BJ (cell line): ENCODE measurements at regions not wholly inside any gene's neighbourhood (a gene's known extent, or its start where the extent isn't known, plus 50 kb on each side); places are given as distances from the start of the nearest gene placed in this dataset.
A peak's percentile ranks its signal among the peaks of the same experiment; 100 is the strongest.

Experiments
- CTCF ChIA-PET: fragments of 350-600 bp; formaldehyde crosslinking; extraction: SDS; loops from one replicate; lab custom pipeline; 2021; ENCODE audit warnings: antibody characterized with exemption, inconsistent platforms; lab: Yijun Ruan, JAX
- POLR2A ChIA-PET: fragments of 300-600 bp; sonication (Branson Sonifier 250); formaldehyde crosslinking; extraction: SDS; loops from one replicate; lab custom pipeline; 2021; ENCODE audit warnings: antibody characterized with exemption; lab: Charles Lee
- DNase-seq: peaks from one replicate; pipeline ENCODE4 v3.0.0-alpha.2; 2011; ENCODE audit warnings: low read depth
- H3K27me3 ChIP-seq: 2 replicates; pipeline ENCODE4 v1.6.0; 2011; ENCODE audit warnings: low read length; ENCODE audit not compliant: control insufficient read depth, insufficient read depth
- H3K36me3 ChIP-seq: 2 replicates; pipeline ENCODE4 v1.5.1; 2011; ENCODE audit warnings: low read length; ENCODE audit not compliant: control insufficient read depth, insufficient read depth
- H3K4me3 ChIP-seq: 2 replicates; pipeline ENCODE4 v1.5.1; 2011; ENCODE audit warnings: low read depth, mild to moderate bottlenecking, control low read depth, low read length
- TF ChIP-seq, protein P1 (sequence below): IDR thresholded peaks from 2 replicates; pipeline ENCODE4 v1.5.1; 2011; ENCODE audit warnings: low read depth, mild to moderate bottlenecking, control low read depth, inconsistent platforms, low read length, moderate library complexity; ENCODE audit not compliant: insufficient read depth

DNA sequence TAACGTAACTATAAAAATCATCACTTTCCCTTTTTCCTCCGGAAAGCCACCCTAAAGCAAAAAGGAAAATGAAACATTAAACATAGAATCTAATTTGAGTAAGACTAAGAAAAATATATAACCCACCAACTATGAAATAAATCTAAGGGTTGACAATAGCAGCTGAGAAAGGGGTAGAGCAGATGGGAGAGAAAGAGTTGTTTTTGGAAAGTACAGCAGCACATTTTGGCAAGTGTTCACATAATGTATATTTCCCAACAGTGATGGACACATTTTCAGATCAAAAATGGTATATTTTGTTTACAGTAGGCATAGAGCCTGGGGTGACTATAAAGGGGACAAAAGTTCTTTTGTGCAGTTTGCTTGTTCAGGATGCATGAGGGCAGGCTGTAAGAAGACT lies 1287.4 kb upstream of the B3GALT2 start:
- ChIA-PET POLR2A (no interaction called here), CTCF (no interaction called here)
- TF ChIP-seq, protein P1, sequence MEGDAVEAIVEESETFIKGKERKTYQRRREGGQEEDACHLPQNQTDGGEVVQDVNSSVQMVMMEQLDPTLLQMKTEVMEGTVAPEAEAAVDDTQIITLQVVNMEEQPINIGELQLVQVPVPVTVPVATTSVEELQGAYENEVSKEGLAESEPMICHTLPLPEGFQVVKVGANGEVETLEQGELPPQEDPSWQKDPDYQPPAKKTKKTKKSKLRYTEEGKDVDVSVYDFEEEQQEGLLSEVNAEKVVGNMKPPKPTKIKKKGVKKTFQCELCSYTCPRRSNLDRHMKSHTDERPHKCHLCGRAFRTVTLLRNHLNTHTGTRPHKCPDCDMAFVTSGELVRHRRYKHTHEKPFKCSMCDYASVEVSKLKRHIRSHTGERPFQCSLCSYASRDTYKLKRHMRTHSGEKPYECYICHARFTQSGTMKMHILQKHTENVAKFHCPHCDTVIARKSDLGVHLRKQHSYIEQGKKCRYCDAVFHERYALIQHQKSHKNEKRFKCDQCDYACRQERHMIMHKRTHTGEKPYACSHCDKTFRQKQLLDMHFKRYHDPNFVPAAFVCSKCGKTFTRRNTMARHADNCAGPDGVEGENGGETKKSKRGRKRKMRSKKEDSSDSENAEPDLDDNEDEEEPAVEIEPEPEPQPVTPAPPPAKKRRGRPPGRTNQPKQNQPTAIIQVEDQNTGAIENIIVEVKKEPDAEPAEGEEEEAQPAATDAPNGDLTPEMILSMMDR, result no peak
- no peaks in the 10 kb centered on the region for H3K36me3 ChIP-seq
- H3K27me3 ChIP-seq, result no peaks in the 10 kb centered on the region
- no peak overlapping the region for H3K4me3 ChIP-seq
- DNase-seq, result no peak

DNA sequence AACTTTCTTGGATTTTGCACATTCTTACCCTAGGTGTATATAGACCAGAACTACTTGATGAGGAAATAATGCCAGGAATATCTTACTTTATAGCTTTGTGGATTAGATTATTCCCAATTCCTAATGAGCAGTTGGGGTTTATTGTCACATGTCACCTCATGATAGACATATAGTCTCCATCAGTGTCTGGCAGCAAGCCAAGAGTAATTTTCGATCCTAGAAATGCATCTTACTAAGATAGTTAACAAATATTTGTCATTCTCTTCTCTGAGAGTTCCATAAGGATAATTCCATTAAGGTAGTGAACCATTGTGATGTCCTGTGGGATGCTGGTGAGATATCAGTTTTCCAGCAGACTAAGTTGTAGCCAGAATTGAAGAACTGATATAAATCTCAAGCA lies 1282.9 kb upstream of the B3GALT2 start:
- no peak overlapping the region for H3K4me3 ChIP-seq
- no peaks in the 10 kb centered on the region for H3K27me3 ChIP-seq
- ChIA-PET POLR2A (no interaction called here), CTCF (no interaction called here)
- TF ChIP-seq, protein P1, result no peak
- no peaks in the 10 kb centered on the region for H3K36me3 ChIP-seq
- no peak for DNase-seq

DNA sequence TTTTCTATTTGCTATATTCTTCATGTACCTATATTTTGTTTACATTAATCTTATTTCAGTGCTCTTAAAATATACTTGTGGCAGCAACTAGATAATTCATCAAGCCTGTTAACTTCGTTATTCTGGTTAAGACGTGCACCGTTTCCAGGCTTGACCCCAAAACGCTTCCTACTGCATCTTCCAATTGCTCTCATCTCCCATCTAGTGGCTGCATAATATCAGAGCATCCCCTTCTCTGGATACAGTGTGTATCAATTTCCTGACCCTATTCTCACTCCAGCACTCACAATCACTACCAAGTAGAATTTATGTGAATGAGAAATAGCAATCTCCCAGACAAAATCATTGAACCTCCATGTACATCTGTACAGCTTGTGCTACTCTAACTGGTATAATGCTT lies 1280.3 kb upstream of the B3GALT2 start:
- CTCF ChIA-PET, result interaction anchor here (0.8 kb wide), 1 partner anchor 13 kb away, joined by 3 read pairs; no protein-coding TSS in a partner anchor
- H3K27me3 ChIP-seq, result no peaks in the 10 kb centered on the region
- no peak for DNase-seq
- H3K4me3 ChIP-seq, result no peak overlapping the region
- POLR2A ChIA-PET, result no interaction called here
- H3K36me3 ChIP-seq, result no peaks in the 10 kb centered on the region
- TF ChIP-seq, protein P1, result peak; percentile 53

DNA sequence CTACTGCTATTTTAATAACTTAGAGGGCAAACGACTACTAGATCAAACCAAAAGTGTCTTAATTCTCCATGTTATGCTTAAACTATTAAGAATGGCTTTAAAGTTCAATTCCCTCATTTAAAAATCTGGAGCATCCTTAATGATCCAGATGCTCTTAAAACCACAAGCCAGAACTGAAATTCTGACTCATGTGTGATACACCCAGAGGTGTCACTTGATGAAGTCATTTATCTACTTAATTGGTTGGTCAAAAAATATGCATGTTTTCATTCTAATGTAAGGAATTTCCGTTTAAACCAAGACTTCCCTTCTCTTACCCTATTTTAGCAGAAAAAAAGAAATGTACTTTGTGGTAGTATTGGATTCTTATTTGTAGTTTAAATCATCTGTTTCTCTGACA lies 1261.2 kb upstream of the B3GALT2 start:
- TF ChIP-seq, protein P1, result no peak
- Histone ChIP-seq H3K36me3 (no peaks in the 10 kb centered on the region), H3K4me3 (no peak overlapping the region), H3K27me3 (no peaks in the 10 kb centered on the region)
- POLR2A ChIA-PET, result no interaction called here
- peak; percentile 59 for DNase-seq
- CTCF ChIA-PET, result no interaction called here

DNA sequence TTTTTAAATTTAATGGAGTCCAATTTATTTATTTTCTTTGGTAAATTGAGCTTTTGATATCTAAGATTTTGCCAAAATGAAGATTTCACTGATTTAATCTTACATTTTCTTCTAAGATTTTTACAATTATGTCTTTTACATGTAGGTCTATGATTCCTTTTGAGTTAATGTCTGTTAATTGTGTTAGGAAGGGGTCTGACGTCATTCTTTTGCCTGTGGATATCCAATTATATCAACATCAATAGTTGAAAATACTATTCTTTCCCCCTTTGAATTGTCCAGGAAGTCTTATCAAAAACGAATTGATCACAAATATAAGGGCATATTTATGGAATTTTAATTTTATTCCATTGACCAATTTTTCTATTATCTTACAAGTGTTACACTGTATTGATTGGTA lies 1258.8 kb upstream of the B3GALT2 start:
- Histone ChIP-seq H3K4me3 (no peak overlapping the region), H3K27me3 (no peaks in the 10 kb centered on the region), H3K36me3 (no peaks in the 10 kb centered on the region)
- ChIA-PET CTCF (no interaction called here), POLR2A (no interaction called here)
- no peak for DNase-seq
- TF ChIP-seq, protein P1, result no peak
